LNCaP clone FGC (cell line): ENCODE measurements at regions not wholly inside any gene's neighbourhood (a gene's known extent, or its start where the extent isn't known, plus 50 kb on each side); places are given as distances from the start of the nearest gene placed in this dataset.
"Not testable (repeated sequence)": the region's sequence is repeated elsewhere in the genome, so short reads cannot be mapped to it uniquely, and the experiment has no call there.

ENCODE experiments used
- DNase-seq: peaks from one replicate; pipeline ENCODE4 v3.0.0-alpha.2; 2011; ENCODE audit warnings: low read depth
- H3K4me3 ChIP-seq: 2 replicates; pipeline ENCODE4 v1.5.1; 2011; ENCODE audit warnings: mild to moderate bottlenecking, low read depth, low read length, control low read depth
- CTCF ChIP-seq: IDR thresholded peaks from 2 replicates; pipeline ENCODE4 v1.5.1; 2012; ENCODE audit warnings: mild to moderate bottlenecking; ENCODE audit not compliant: control insufficient read depth, insufficient read depth; ENCODE audit errors: extremely low read depth

- DNase-seq, H3K4me3 ChIP-seq: not testable (repeated sequence)
Measured at GRCh38 chr1:245102149-245102548, 52.6 kb upstream of the KIF26B start.

DNA sequence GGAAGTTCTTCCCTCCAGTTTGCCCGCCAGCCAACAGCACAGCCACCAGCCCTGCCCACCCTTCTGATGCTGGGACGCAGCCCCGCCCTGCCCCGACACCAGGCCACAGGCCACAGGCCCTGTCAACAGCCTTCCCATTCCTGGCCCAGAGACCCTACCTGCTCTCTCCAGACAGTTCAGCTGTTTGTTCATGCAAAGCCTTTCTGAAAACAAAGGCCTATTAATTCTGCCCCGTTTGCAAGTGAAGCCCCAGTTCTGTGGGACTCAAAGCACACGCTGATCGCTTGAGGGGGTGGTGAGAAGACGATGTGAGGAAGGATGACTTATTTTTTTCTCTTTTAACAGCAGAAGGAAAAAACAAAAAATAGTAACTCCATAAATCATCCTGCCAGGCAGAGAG lies 55.4 kb upstream of the KIF26B start:
- no peak for DNase-seq
- H3K4me3 ChIP-seq = no peak overlapping the region
- TF ChIP-seq CTCF = no peak

DNA sequence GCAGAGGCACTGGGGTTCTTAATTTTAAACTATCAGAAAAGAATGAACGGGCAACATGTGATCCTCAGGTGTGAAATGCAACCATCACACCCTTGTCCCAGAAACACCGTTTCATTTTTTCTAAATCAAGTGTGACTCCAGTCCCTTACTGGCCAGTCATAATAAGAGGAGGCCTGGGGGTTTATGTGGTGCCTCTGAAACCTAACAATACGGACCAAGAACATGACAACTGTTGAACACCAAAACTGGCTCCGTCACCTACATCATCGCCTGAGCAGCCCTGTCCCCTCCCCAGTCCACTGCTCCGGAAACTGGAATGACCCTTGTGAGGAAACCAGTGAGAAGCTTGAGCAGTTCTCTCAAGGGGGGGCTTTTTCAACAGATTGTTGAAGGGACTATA lies 55.9 kb upstream of the KIF26B start:
- H3K4me3 ChIP-seq = no peak overlapping the region
- no peak for TF ChIP-seq CTCF
- no peak for DNase-seq

- DNase-seq = no peak
- H3K4me3 ChIP-seq = no peak overlapping the region
- no peak for TF ChIP-seq CTCF
Measured at GRCh38 chr1:245096311-245097066, 58.3 kb upstream of the KIF26B start.

GRCh38 chr1:245095903-245096302 lies 58.9 kb upstream of the KIF26B start:
- TF ChIP-seq CTCF = no peak
- H3K4me3 ChIP-seq = no peak overlapping the region
- DNase-seq = no peak

DNA sequence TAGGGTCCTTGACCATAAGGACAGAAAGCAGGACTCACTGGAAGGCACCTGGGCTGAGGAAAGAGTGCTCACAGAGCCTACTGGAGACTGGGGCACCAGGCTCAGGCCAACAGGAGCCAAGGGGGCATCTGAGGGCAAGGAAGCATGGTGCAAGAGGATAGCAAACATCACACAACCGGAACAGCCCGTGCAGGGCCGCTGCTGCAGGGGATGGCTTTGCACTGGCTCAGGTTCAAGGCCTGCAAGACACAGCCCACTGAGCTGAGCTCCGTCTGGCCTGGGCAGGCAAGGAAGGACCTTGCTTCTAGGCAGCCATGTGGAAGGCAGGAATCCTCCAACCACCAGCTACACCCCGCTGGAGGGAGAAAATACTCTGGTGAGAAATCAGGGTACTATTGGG lies 59.8 kb upstream of the KIF26B start:
- no peak for DNase-seq
- TF ChIP-seq CTCF = no peak
- H3K4me3 ChIP-seq = no peak overlapping the region

- no peak for TF ChIP-seq CTCF
- H3K4me3 ChIP-seq = no peak overlapping the region
Measured at GRCh38 chr1:245094092-245094491, 60.7 kb upstream of the KIF26B start.

More at GRCh38 chr1:245094092-245094491, 60.7 kb upstream of the KIF26B start:
- DNase-seq = no peak
